ENCODE measurements at regions not wholly inside any gene's neighbourhood (a gene's known extent, or its start where the extent isn't known, plus 50 kb on each side); places are given as distances from the start of the nearest gene placed in this dataset.

DNA sequence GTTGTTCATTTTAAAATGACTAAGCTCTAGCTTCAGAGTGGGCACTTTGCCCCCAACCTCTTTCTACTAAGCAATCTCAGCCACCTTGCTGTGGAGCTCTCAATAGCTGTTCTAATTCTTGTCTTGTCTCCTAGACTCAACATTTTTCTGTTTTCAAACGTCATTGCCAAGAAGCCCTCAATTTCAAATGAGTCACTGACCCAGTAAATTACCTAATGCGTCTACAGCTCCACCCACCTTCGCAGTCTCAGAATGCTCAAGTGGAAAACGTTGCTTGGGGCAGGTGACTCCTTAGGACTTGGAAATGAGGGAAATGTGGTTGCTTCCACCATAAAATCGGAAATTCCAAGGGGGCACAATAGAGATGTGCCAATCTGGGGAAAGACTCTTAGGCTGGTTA, 59.0 kb downstream of the ING2 start:
- TF ChIP-seq CTCF (IDR thresholded peaks at IDR 0.05; ENCODE audit: low read depth, low read length): no peak
- in situ Hi-C loops (cut with HindIII; ENCODE audit: low sequenced_read_pairs): no loop called here
- H3K4me3 ChIP-seq (ENCODE audit: low read depth, low read length): no peak overlapping the region
- DNase-seq (ENCODE audit: low read depth, low spot score): peak; percentile 54

DNA sequence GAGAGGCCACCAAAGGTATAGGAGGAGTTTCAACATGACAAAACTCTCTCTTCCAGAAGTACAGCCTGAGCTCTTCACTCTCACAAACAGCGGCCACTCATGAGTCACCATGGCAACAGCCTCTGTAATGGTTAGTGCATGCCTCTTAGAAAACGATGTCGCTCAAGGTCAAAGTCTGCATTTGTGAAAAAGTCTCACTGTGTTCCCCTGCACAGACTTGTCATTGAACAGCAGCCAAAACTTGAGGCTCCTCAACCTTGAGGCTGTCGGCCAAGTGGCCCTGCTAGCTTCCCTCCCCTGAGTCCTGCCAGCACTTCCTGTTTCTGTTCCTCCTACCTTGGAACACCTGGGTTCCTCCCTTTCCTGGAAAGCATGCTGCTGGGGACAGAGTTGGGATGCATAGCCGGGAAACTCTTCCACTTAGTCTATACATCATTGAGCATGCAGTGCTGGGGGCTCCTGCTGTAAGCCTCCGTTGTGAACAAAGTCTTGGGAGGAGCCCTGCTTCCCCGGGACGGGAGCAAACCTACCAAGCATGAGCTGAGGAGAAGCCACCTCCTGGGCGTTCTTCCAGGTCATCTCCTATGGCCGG, 66.6 kb downstream of the ING2 start:
- no peak overlapping the region for H3K4me3 ChIP-seq (ENCODE audit: low read depth, low read length)
- no peak for TF ChIP-seq CTCF (IDR thresholded peaks at IDR 0.05; ENCODE audit: low read depth, low read length)
- DNase-seq (ENCODE audit: low read depth, low spot score): peak; percentile 25
- in situ Hi-C loops (cut with HindIII; ENCODE audit: low sequenced_read_pairs): no loop called here

DNA sequence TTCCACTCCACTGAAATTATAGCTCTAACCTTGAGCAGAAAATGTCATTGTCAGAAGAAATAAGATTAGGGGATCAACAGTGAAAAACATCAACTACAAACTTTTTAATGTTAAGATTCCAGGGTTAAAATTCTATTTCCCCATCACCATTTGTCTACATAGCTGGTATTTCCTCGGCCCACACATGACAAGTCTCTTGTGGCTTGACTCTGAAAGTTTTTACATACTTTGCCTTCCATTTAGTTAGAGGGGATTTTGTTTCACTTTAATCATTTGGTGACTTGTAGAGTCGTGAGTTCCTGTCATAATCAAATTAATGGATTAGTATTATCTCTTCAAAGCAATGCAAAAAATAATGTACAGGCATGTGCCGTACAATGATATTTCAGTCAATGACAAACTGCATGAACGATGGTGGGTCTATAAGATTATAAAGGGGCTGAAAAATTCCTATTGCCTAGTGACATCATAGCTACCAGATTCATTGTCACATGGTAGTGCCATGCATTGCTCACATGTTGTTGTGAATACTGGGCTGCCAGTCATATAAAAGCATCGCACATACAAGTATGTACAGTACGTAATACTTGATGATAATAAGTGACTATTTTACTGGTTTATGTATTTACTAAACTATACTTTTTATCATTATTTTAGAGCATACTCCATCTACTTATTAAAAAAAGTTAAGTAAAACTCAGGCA, 72.0 kb downstream of the ING2 start:
- H3K4me3 ChIP-seq (ENCODE audit: low read depth, low read length): no peak overlapping the region
- in situ Hi-C loops (cut with HindIII; ENCODE audit: low sequenced_read_pairs): no loop called here
- no peak for TF ChIP-seq CTCF (IDR thresholded peaks at IDR 0.05; ENCODE audit: low read depth, low read length)
- DNase-seq (ENCODE audit: low read depth, low spot score): no peak

DNA sequence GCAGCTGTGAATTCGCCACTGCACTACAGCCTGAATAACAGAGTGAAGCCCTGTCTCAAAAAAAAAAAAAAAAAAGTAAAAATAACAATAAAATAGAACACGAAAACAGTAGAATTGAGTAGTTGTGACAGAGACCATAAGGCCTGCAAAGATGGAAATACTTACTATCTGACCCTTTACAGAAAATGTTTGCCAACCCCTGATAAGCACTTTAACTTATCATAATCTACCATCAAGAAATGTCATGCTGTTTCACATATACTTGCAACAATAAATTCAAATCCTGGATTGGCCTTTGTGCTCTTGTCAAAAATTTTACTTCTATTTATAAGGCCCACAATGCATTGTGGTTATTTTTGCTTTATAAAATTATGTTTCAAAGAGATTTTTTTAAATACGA, 75.5 kb downstream of the ING2 start:
- DNase-seq (ENCODE audit: low read depth, low spot score): no peak
- no peak overlapping the region for H3K4me3 ChIP-seq (ENCODE audit: low read depth, low read length)
- no peak for TF ChIP-seq CTCF (IDR thresholded peaks at IDR 0.05; ENCODE audit: low read depth, low read length)
- in situ Hi-C loops (cut with HindIII; ENCODE audit: low sequenced_read_pairs): no loop called here

- no peak for TF ChIP-seq CTCF (IDR thresholded peaks at IDR 0.05; ENCODE audit: low read depth, low read length)
- no peak overlapping the region for H3K4me3 ChIP-seq (ENCODE audit: low read depth, low read length)
- in situ Hi-C loops (cut with HindIII; ENCODE audit: low sequenced_read_pairs): no loop called here
- no peak for DNase-seq (ENCODE audit: low read depth, low spot score)
Observed at GRCh38 chr4:183580849-183581248, 76.0 kb downstream of the ING2 start.

GRCh38 chr4:183586824-183587223, 72.2 kb downstream of the RWDD4 start:
- no peak overlapping the region for H3K4me3 ChIP-seq (ENCODE audit: low read depth, low read length)
- no peak for DNase-seq (ENCODE audit: low read depth, low spot score)
- in situ Hi-C loops (cut with HindIII; ENCODE audit: low sequenced_read_pairs): no loop called here
- no peak for TF ChIP-seq CTCF (IDR thresholded peaks at IDR 0.05; ENCODE audit: low read depth, low read length)

Data from astrocyte of the spinal cord (primary cell).